ENCODE measurements at regions not wholly inside any gene's neighbourhood (a gene's known extent, or its start where the extent isn't known, plus 50 kb on each side); places are given as distances from the start of the nearest gene placed in this dataset.

- no peak for TF ChIP-seq ZBTB7A (IDR thresholded peaks at IDR 0.05; ENCODE audit: low read depth)
- no peak for TF ChIP-seq RAD21 (IDR thresholded peaks at IDR 0.05; ENCODE audit: low read depth)
- TF ChIP-seq TEAD4 (IDR thresholded peaks at IDR 0.05), result no peak
- TF ChIP-seq TAF1 (IDR thresholded peaks at IDR 0.05; ENCODE audit: low read depth), result no peak
- no peak for TF ChIP-seq FOXM1 (IDR thresholded peaks at IDR 0.05; ENCODE audit: borderline replicate concordance, low read depth)
- no peak for TF ChIP-seq REST (IDR thresholded peaks at IDR 0.05; ENCODE audit: low read depth)
- no peak for TF ChIP-seq MAX (IDR thresholded peaks at IDR 0.05)
- no peak for TF ChIP-seq TCF12 (IDR thresholded peaks at IDR 0.05; ENCODE audit: low read depth)
- TF ChIP-seq CREB1 (IDR thresholded peaks at IDR 0.05; ENCODE audit: low read depth), result no peak
Measured at GRCh38 chr20:55701467-55701866, 303.9 kb downstream of the CBLN4 start.
